ENCODE measurements at regions not wholly inside any gene's neighbourhood (a gene's known extent, or its start where the extent isn't known, plus 50 kb on each side); places are given as distances from the start of the nearest gene placed in this dataset.

- Histone ChIP-seq H3K27me3 (ENCODE audit: low read length) (no peaks in the 10 kb centered on the region), H3K36me3 (ENCODE audit: low read depth, low read length) (no peaks in the 10 kb centered on the region), H3K9ac (ENCODE audit: low read length) (no peak overlapping the region), H3K4me1 (ENCODE audit: insufficient read depth, low read length) (0 out of 2 replicates have a peak, but pooled peaks cover 4% of the 10 kb centered on the region), H4K20me1 (ENCODE audit: low read length) (no peaks in the 10 kb centered on the region), H3K79me2 (ENCODE audit: low read length) (no peaks in the 10 kb centered on the region), H3K27ac (ENCODE audit: low read length) (no peak overlapping the region), H3K4me3 (ENCODE audit: low read length) (no peak overlapping the region), H3K9me3 (ENCODE audit: low read length) (no peaks in the 10 kb centered on the region), H2AFZ (ENCODE audit: low read length) (no peak overlapping the region), H3K9me2 (replicated peaks; ENCODE audit: low read length) (no peaks in the 10 kb centered on the region), H3F3A (ENCODE audit: low read length, unreplicated experiment) (no peaks in the 10 kb centered on the region), H3K4me2 (ENCODE audit: low read length) (no peak overlapping the region)
- ATAC-seq: no peak
- no peak for TF ChIP-seq EZH2phosphoT487 (IDR thresholded peaks at IDR 0.05; ENCODE audit: borderline replicate concordance, low read length)
- TF ChIP-seq CTCF (conservative IDR thresholded peaks at IDR 0.05; ENCODE audit: low read depth, low read length): no peak
- TF ChIP-seq EZH2 (IDR thresholded peaks at IDR 0.05; ENCODE audit: low read length, unreplicated experiment): no peak
- intact Hi-C loops (cut with micrococcal nuclease): no loop called here
- CTCF ChIA-PET: no interaction called here
- POLR2A ChIA-PET (ENCODE audit: unreplicated experiment): no interaction called here
- BruUV-seq (replicated peaks): no TSS peak
- DNase-seq: no peak
Measured at GRCh38 chr9:38292480-38292879, 100.0 kb upstream of the ALDH1B1 start.

- ChIA-PET CTCF (no interaction called here), POLR2A (ENCODE audit: unreplicated experiment) (no interaction called here)
- no peak overlapping the region for H3K9ac ChIP-seq (ENCODE audit: low read length)
- no peak overlapping the region for H3K27ac ChIP-seq (ENCODE audit: low read length)
- H3K27me3 ChIP-seq (ENCODE audit: low read length): no peaks in the 10 kb centered on the region
- ATAC-seq (no peak), DNase-seq (no peak)
- H3F3A ChIP-seq (ENCODE audit: low read length, unreplicated experiment): no peaks in the 10 kb centered on the region
- no peak overlapping the region for H3K4me3 ChIP-seq (ENCODE audit: low read length)
- H3K4me1 ChIP-seq (ENCODE audit: insufficient read depth, low read length): peaks cover 8% of the 10 kb centered on the region
- no peak overlapping the region for H2AFZ ChIP-seq (ENCODE audit: low read length)
- TF ChIP-seq EZH2phosphoT487 (IDR thresholded peaks at IDR 0.05; ENCODE audit: borderline replicate concordance, low read length): no peak
- TF ChIP-seq CTCF (conservative IDR thresholded peaks at IDR 0.05; ENCODE audit: low read depth, low read length): no peak
- no peak for TF ChIP-seq EZH2 (IDR thresholded peaks at IDR 0.05; ENCODE audit: low read length, unreplicated experiment)
- no peaks in the 10 kb centered on the region for H3K36me3 ChIP-seq (ENCODE audit: low read depth, low read length)
- intact Hi-C loops (cut with micrococcal nuclease): no loop called here
- H3K9me3 ChIP-seq (ENCODE audit: low read length): no peaks in the 10 kb centered on the region
- H3K4me2 ChIP-seq (ENCODE audit: low read length): no peak overlapping the region
- BruUV-seq (replicated peaks): no TSS peak
- H4K20me1 ChIP-seq (ENCODE audit: low read length): no peaks in the 10 kb centered on the region
- H3K79me2 ChIP-seq (ENCODE audit: low read length): no peaks in the 10 kb centered on the region
- H3K9me2 ChIP-seq (replicated peaks; ENCODE audit: low read length): no peaks in the 10 kb centered on the region
Measured at GRCh38 chr9:38289866-38290245, 102.6 kb upstream of the ALDH1B1 start.

- Histone ChIP-seq H3K9ac (ENCODE audit: low read length) (no peak overlapping the region), H3K4me1 (ENCODE audit: insufficient read depth, low read length) (peaks cover 8% of the 10 kb centered on the region), H3K9me2 (replicated peaks; ENCODE audit: low read length) (no peaks in the 10 kb centered on the region), H3K27me3 (ENCODE audit: low read length) (no peaks in the 10 kb centered on the region), H4K20me1 (ENCODE audit: low read length) (no peaks in the 10 kb centered on the region), H2AFZ (ENCODE audit: low read length) (no peak overlapping the region), H3K27ac (ENCODE audit: low read length) (no peak overlapping the region), H3K4me2 (ENCODE audit: low read length) (no peak overlapping the region), H3K36me3 (ENCODE audit: low read depth, low read length) (no peaks in the 10 kb centered on the region), H3K9me3 (ENCODE audit: low read length) (no peaks in the 10 kb centered on the region), H3K79me2 (ENCODE audit: low read length) (no peaks in the 10 kb centered on the region), H3K4me3 (ENCODE audit: low read length) (no peak overlapping the region), H3F3A (ENCODE audit: low read length, unreplicated experiment) (no peaks in the 10 kb centered on the region)
- no peak for ATAC-seq
- no peak for DNase-seq
- BruUV-seq (replicated peaks): no TSS peak
- TF ChIP-seq EZH2phosphoT487 (IDR thresholded peaks at IDR 0.05; ENCODE audit: borderline replicate concordance, low read length): no peak
- TF ChIP-seq EZH2 (IDR thresholded peaks at IDR 0.05; ENCODE audit: low read length, unreplicated experiment): no peak
- TF ChIP-seq CTCF (conservative IDR thresholded peaks at IDR 0.05; ENCODE audit: low read depth, low read length): no peak
- ChIA-PET POLR2A (ENCODE audit: unreplicated experiment) (no interaction called here), CTCF (no interaction called here)
- intact Hi-C loops (cut with micrococcal nuclease): no loop called here
Measured at GRCh38 chr9:38289236-38289865, 103.2 kb upstream of the ALDH1B1 start.

All from PC-3 (cell line).